Mesenchymal stem cell (in vitro differentiated cells and primary cell): ENCODE measurements at regions not wholly inside any gene's neighbourhood (a gene's known extent, or its start where the extent isn't known, plus 50 kb on each side); places are given as distances from the start of the nearest gene placed in this dataset.

Experiments used
- DNase-seq: peaks from one replicate; pipeline ENCODE4 v3.0.0-alpha.2; 2013
- H2AFZ ChIP-seq: one replicate; pipeline ENCODE4 v1.6.1; 2013; ENCODE audit warnings: low read depth, mild to moderate bottlenecking, control low read depth, inconsistent platforms, low read length, moderate library complexity
- H2AK5ac ChIP-seq: 2 replicates; pipeline ENCODE4 v1.6.1; 2013; ENCODE audit warnings: low read length, moderate library complexity, mild to moderate bottlenecking, inconsistent platforms; ENCODE audit not compliant: severe bottlenecking
- H2BK120ac ChIP-seq: one replicate; pipeline ENCODE4 v1.6.1; 2013; ENCODE audit warnings: low read depth, mild to moderate bottlenecking, inconsistent platforms, low read length, moderate library complexity
- H2BK12ac ChIP-seq, 2 experiments: one replicate each; pipeline ENCODE4 v1.6.1; 2013; ENCODE audit warnings: inconsistent platforms in 2 of 2, low read length in 2 of 2, mild to moderate bottlenecking in 2 of 2, moderate library complexity in 2 of 2, control low read depth in 1 of 2
- H2BK15ac ChIP-seq: one replicate; pipeline ENCODE4 v1.6.1; 2013; ENCODE audit warnings: mild to moderate bottlenecking, low read depth, inconsistent platforms; ENCODE audit not compliant: poor library complexity, severe bottlenecking
- H2BK5ac ChIP-seq: 2 replicates; pipeline ENCODE4 v1.6.1; 2013; ENCODE audit warnings: low read depth, mild to moderate bottlenecking, low read length, control low read depth, inconsistent platforms; ENCODE audit not compliant: poor library complexity, severe bottlenecking
- H3K14ac ChIP-seq, 2 experiments: one replicate each; pipeline ENCODE4 v1.6.1; 2013; ENCODE audit warnings: inconsistent platforms in 2 of 2, low read length in 2 of 2, control low read depth in 1 of 2, mild to moderate bottlenecking in 1 of 2, moderate library complexity in 1 of 2
- H3K18ac ChIP-seq, 2 experiments: one replicate each; pipeline ENCODE4 v1.6.1; 2013; ENCODE audit warnings: inconsistent platforms in 2 of 2, low read length in 2 of 2, control low read depth in 1 of 2, low read depth in 1 of 2, mild to moderate bottlenecking in 1 of 2
- H3K23ac ChIP-seq, 2 experiments: one replicate each; pipeline ENCODE4 v1.6.1; 2013; ENCODE audit warnings: inconsistent platforms in 2 of 2, low read length in 2 of 2, mild to moderate bottlenecking in 2 of 2, moderate library complexity in 2 of 2, control low read depth in 1 of 2
- H3K27ac ChIP-seq: 2 replicates; pipeline ENCODE4 v1.5.1; 2013; ENCODE audit warnings: mild to moderate bottlenecking, moderate library complexity, low read length, control low read depth, inconsistent platforms; ENCODE audit not compliant: poor library complexity, severe bottlenecking
- H3K27me3 ChIP-seq, 2 experiments: 2 replicates each; pipeline versions ENCODE4 v1.6.1 to v1.7.0; 2013; ENCODE audit warnings: low read length in 2 of 2, mild to moderate bottlenecking in 2 of 2, moderate library complexity in 2 of 2, control low read depth in 1 of 2, inconsistent platforms in 1 of 2; ENCODE audit not compliant: control insufficient read depth in 1 of 2, insufficient read depth in 1 of 2
- H3K36me3 ChIP-seq, 2 experiments: 2 replicates each; pipeline versions ENCODE4 v1.6.1 to v1.7.0; 2013; ENCODE audit warnings: low read length in 2 of 2, control low read depth in 1 of 2, inconsistent platforms in 1 of 2, low read depth in 1 of 2, mild to moderate bottlenecking in 1 of 2; ENCODE audit not compliant: insufficient read depth in 2 of 2, control insufficient read depth in 1 of 2
- H3K4ac ChIP-seq, 2 experiments: one replicate each; pipeline ENCODE4 v1.6.1; 2013; ENCODE audit warnings: inconsistent platforms in 2 of 2, low read length in 2 of 2, mild to moderate bottlenecking in 2 of 2, moderate library complexity in 2 of 2, control low read depth in 1 of 2, low read depth in 1 of 2
- H3K4me1 ChIP-seq: 2 replicates; pipeline ENCODE4 v1.6.1; 2013; ENCODE audit warnings: low read depth, low read length, control low read depth; ENCODE audit not compliant: control insufficient read depth, insufficient read depth
- H3K4me2 ChIP-seq: 2 replicates; pipeline ENCODE4 v1.6.1; 2013; ENCODE audit warnings: low read length, mild to moderate bottlenecking, inconsistent platforms; ENCODE audit not compliant: poor library complexity, severe bottlenecking
- H3K4me3 ChIP-seq, 2 experiments: 2 replicates each; pipeline versions ENCODE4 v1.5.1 to v1.7.0; 2013; ENCODE audit warnings: low read length in 2 of 2, mild to moderate bottlenecking in 2 of 2, control low read depth in 1 of 2, low read depth in 1 of 2; ENCODE audit not compliant: insufficient read depth in 1 of 2
- H3K79me1 ChIP-seq: replicated peaks from 2 replicates; pipeline ENCODE4 v1.6.1; 2013; ENCODE audit warnings: mild to moderate bottlenecking, control low read depth, low read length, inconsistent platforms; ENCODE audit not compliant: poor library complexity, severe bottlenecking
- H3K9ac ChIP-seq: 2 replicates; pipeline ENCODE4 v1.7.0; 2013; ENCODE audit warnings: mild to moderate bottlenecking, low read length, moderate library complexity
- H3K9me3 ChIP-seq: 2 replicates; pipeline ENCODE4 v1.7.0; 2013; ENCODE audit warnings: mild to moderate bottlenecking, low read length; ENCODE audit not compliant: control insufficient read depth
- H4K8ac ChIP-seq: one replicate; pipeline ENCODE4 v1.6.1; 2013; ENCODE audit warnings: inconsistent platforms, mild to moderate bottlenecking, low read length, moderate library complexity
- H4K91ac ChIP-seq: one replicate; pipeline ENCODE4 v1.6.1; 2013; ENCODE audit warnings: mild to moderate bottlenecking, low read length, inconsistent platforms
- WGBS: methylation state at CpG from one replicate; pipeline ENCODE4 v1.1.7; 2013; ENCODE audit warnings: mixed read lengths; 5-methylcytosine and 5-hydroxymethylcytosine counted together

DNA sequence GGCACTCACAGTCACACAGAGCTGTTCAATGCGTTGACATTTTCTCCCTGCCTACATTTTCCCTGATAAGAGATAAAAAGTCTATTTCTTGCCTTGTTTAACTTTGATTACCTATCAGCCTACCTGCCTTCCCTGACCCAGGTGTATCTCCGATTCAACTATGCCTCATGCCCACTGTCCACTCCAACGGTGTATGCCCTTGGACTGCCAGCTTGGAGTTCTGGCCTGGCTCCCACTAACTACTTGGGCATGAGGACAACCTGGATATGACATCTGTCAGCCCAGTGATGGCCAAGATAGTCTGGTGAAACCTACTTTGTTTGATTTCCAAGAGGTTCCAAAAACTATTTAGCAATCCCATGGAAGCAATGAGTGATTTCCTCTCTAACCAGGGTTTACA, 93.0 kb upstream of the PELI2 start:
- Histone ChIP-seq H3K79me1 (no peaks in the 10 kb centered on the region), H4K8ac (no peak overlapping the region), H2BK5ac (no peak overlapping the region), H3K4me3 (no peak overlapping the region), H3K4me1 (no peaks in the 10 kb centered on the region), H3K9me3 (no peaks in the 10 kb centered on the region), H3K27ac (no peak overlapping the region), H3K14ac (no peak overlapping the region), H2BK12ac (no peak overlapping the region), H3K4ac (no peak overlapping the region), H3K27me3 (no peaks in the 10 kb centered on the region), H2BK120ac (no peak overlapping the region), H2AFZ (no peak overlapping the region), H3K4me2 (no peak overlapping the region), H2BK15ac (no peak overlapping the region), H3K18ac (no peak overlapping the region), H3K9ac (no peak overlapping the region), H2AK5ac (no peak overlapping the region), H4K91ac (no peak overlapping the region), H3K23ac (no peak overlapping the region), H3K36me3 (no peaks in the 10 kb centered on the region)
- WGBS: 87% methylated on average over 3 of the region's 3 CpGs
- DNase-seq: no peak

GRCh38 chr14:56026506-56026905, 91.7 kb upstream of the PELI2 start:
- 83% methylated on average over 1 of the region's 1 CpG for WGBS
- Histone ChIP-seq H3K23ac (no peak overlapping the region), H2BK5ac (no peak overlapping the region), H4K8ac (no peak overlapping the region), H3K36me3 (no peaks in the 10 kb centered on the region), H2BK120ac (no peak overlapping the region), H2AK5ac (no peak overlapping the region), H3K27me3 (no peaks in the 10 kb centered on the region), H2BK15ac (no peak overlapping the region), H3K18ac (no peak overlapping the region), H3K9me3 (no peaks in the 10 kb centered on the region), H3K4me2 (no peak overlapping the region), H3K4me1 (no peaks in the 10 kb centered on the region), H3K9ac (no peak overlapping the region), H3K4me3 (no peak overlapping the region), H3K4ac (no peak overlapping the region), H4K91ac (peak overlapping the region; percentile 44), H2AFZ (no peak overlapping the region), H3K14ac (no peak overlapping the region), H3K27ac (no peak overlapping the region), H3K79me1 (no peaks in the 10 kb centered on the region), H2BK12ac (no peak overlapping the region)
- no peak for DNase-seq

DNA sequence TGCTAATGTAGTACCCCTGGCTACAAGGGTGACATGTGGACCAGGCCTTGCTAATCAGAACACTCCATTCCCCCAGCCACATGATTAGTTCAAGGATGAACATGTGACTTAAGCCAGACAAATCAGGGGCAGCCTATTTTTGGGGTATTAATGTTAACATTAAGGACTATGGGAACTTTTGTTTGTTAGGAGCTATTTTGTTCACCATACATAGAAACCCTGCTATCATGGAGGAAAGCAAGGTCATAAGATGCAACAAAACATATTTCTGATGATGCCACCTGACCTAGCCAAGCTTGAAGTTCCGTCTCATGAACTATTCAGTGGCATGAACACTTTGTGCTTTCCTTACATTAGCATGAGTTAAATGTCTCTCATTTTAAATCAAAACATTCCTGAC, 90.8 kb upstream of the PELI2 start:
- Histone ChIP-seq H2AK5ac (no peak overlapping the region), H4K91ac (no peak overlapping the region)

DNA sequence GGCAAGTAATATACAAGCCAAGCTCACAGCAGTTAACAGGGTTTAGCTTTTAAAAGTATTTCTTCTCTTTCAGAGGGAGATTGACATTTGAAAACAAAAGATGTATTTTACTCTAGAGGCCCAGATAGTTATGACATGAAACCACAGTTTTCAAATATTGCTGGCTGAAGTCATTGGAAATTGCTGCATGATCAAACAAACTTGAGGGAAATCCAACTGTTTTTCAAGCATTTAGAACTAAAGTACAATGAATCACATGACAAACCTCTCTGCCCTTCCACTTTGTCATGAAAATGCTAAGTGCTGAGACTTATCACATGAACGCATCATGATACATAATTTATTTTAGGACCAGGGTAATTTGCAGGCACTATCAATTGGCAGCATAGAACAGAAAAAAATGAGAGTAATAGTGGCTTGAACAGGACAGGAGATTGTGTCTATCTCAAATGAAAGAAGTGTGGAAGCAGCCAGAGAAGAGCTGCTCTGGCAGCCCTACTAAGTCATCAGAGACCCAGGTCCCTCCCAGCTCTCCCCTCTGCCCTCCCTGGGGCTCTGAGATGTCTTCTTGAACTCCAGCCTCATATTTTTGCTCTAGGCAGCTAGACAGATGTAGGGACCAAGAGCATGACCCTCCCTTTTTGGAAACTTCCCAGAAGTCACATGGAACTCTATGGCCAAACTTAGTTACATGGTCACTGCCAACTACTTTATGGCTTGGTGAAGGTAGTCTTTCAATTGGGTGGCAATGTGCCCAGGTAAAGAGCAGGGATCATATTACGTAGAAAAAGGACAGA, 90.1 kb upstream of the PELI2 start:
- Histone ChIP-seq H2BK12ac (no peak overlapping the region), H3K27me3 (no peaks in the 10 kb centered on the region), H3K14ac (no peak overlapping the region), H3K9me3 (no peaks in the 10 kb centered on the region), H2AK5ac (no peak overlapping the region), H3K9ac (peak overlapping the region; percentile 32), H3K4me1 (no peaks in the 10 kb centered on the region), H2AFZ (no peak overlapping the region), H2BK5ac (no peak overlapping the region), H3K27ac (no peak overlapping the region), H2BK120ac (no peak overlapping the region), H3K18ac (no peak overlapping the region), H3K23ac (no peak overlapping the region), H3K4ac (no peak overlapping the region), H4K8ac (no peak overlapping the region), H3K4me3 (peak overlapping the region in 1 of 2 experiments; percentile 38), H3K79me1 (no peaks in the 10 kb centered on the region), H3K36me3 (no peaks in the 10 kb centered on the region), H2BK15ac (no peak overlapping the region), H4K91ac (no peak overlapping the region), H3K4me2 (no peak overlapping the region)
- 76% methylated on average over 2 of the region's 2 CpGs for WGBS
- DNase-seq: no peak

More for the DNA sequence above, 90.8 kb upstream of the PELI2 start:
- WGBS: 100% methylated on average over 1 of the region's 1 CpG
- H3K27ac ChIP-seq: no peak overlapping the region
- no peak overlapping the region for H2BK5ac ChIP-seq
- H3K23ac ChIP-seq: no peak overlapping the region
- H4K8ac ChIP-seq: no peak overlapping the region
- no peak for DNase-seq
- no peak overlapping the region for H3K4me3 ChIP-seq
- H2BK120ac ChIP-seq: no peak overlapping the region
- no peak overlapping the region for H3K9ac ChIP-seq
- H3K9me3 ChIP-seq: no peaks in the 10 kb centered on the region
- H3K18ac ChIP-seq: no peak overlapping the region
- H3K4me2 ChIP-seq: no peak overlapping the region
- H2AFZ ChIP-seq: no peak overlapping the region
- H3K36me3 ChIP-seq: no peaks in the 10 kb centered on the region
- no peaks in the 10 kb centered on the region for H3K27me3 ChIP-seq
- H2BK12ac ChIP-seq: no peak overlapping the region
- H2BK15ac ChIP-seq: no peak overlapping the region
- H3K4ac ChIP-seq: no peak overlapping the region
- H3K14ac ChIP-seq: no peak overlapping the region
- H3K79me1 ChIP-seq: no peaks in the 10 kb centered on the region
- no peaks in the 10 kb centered on the region for H3K4me1 ChIP-seq
